HepG2 (cell line): ENCODE measurements at regions not wholly inside any gene's neighbourhood (a gene's known extent, or its start where the extent isn't known, plus 50 kb on each side); places are given as distances from the start of the nearest gene placed in this dataset.

Experiments
- GLI4 ChIP-seq: sonication (generic); formaldehyde crosslinking; IDR thresholded peaks from 2 replicates; pipeline ENCODE4 v1.5.1; 2020; ENCODE audit warnings: missing genetic modification reagents, mild to moderate bottlenecking, moderate library complexity, borderline replicate concordance
- RXRB ChIP-seq: IDR thresholded peaks from 2 replicates; pipeline ENCODE4 v1.6.1; 2016; ENCODE audit warnings: borderline replicate concordance, missing genetic modification reagents, missing compliant biosample characterization
- TCF12 ChIP-seq, 2 experiments: fragments of 450-650 bp in 1 of 2; sonication (generic) in 1 of 2; formaldehyde crosslinking in 1 of 2; IDR thresholded peaks; 2 replicates each; pipeline versions ENCODE4 v1.6.1 to v1.8.0; 2017 to 2022; ENCODE audit warnings: antibody characterized with exemption in 1 of 2, mild to moderate bottlenecking in 1 of 2, missing genetic modification reagents in 1 of 2, moderate library complexity in 1 of 2
- TCF7 ChIP-seq: sonication (generic); IDR thresholded peaks from 2 replicates; pipeline ENCODE4 v1.6.1; 2016; ENCODE audit warnings: antibody characterized with exemption, low read depth
- ZC3H4 ChIP-seq: sonication (generic); formaldehyde crosslinking; IDR thresholded peaks from 2 replicates; pipeline ENCODE4 v1.4.0; 2020; ENCODE audit warnings: missing genetic modification reagents, borderline replicate concordance
- ZNF564 ChIP-seq: sonication (generic); formaldehyde crosslinking; IDR thresholded peaks from 2 replicates; pipeline ENCODE4 v1.8.1; 2023; ENCODE audit warnings: mild to moderate bottlenecking, missing genetic modification reagents
- ZNF576 ChIP-seq: sonication (generic); formaldehyde crosslinking; IDR thresholded peaks from 2 replicates; pipeline ENCODE4 v1.4.0; 2020; ENCODE audit warnings: mild to moderate bottlenecking, missing genetic modification reagents
- ZNF580 ChIP-seq: IDR thresholded peaks from 2 replicates; pipeline ENCODE4 v1.6.1; 2016; ENCODE audit warnings: low read depth, borderline replicate concordance
- ZNF597 ChIP-seq: sonication (generic); formaldehyde crosslinking; IDR thresholded peaks from 2 replicates; pipeline ENCODE4 v1.5.0; 2020; ENCODE audit warnings: missing genetic modification reagents
- ZSCAN29 ChIP-seq: sonication (generic); formaldehyde crosslinking; conservative IDR thresholded peaks from 2 replicates; pipeline ENCODE4 v1.4.0; 2020; ENCODE audit warnings: mild to moderate bottlenecking, missing genetic modification reagents
- TF ChIP-seq, protein P1 (sequence below): sonication (generic); formaldehyde crosslinking; IDR thresholded peaks from 2 replicates; pipeline ENCODE4 v1.4.0; 2020; ENCODE audit warnings: missing genetic modification reagents, mild to moderate bottlenecking, borderline replicate concordance
- TF ChIP-seq, protein P2 (sequence below): sonication (generic); formaldehyde crosslinking; conservative IDR thresholded peaks from 2 replicates; pipeline ENCODE4 v1.4.0; 2020; ENCODE audit warnings: missing genetic modification reagents
- TF ChIP-seq, protein P3 (sequence below): sonication (generic); formaldehyde crosslinking; IDR thresholded peaks from 2 replicates; pipeline ENCODE4 v1.8.0; 2023; ENCODE audit warnings: mild to moderate bottlenecking, missing genetic modification reagents
- TF ChIP-seq, protein P4 (sequence below): sonication (generic); formaldehyde crosslinking; IDR thresholded peaks from 2 replicates; pipeline ENCODE4 v1.4.0; 2020; ENCODE audit warnings: mild to moderate bottlenecking, low read depth, missing genetic modification reagents
- TF ChIP-seq, protein P5 (sequence below): sonication (generic); formaldehyde crosslinking; IDR thresholded peaks from 2 replicates; pipeline ENCODE4 v1.4.0; 2020; ENCODE audit warnings: missing genetic modification reagents

DNA sequence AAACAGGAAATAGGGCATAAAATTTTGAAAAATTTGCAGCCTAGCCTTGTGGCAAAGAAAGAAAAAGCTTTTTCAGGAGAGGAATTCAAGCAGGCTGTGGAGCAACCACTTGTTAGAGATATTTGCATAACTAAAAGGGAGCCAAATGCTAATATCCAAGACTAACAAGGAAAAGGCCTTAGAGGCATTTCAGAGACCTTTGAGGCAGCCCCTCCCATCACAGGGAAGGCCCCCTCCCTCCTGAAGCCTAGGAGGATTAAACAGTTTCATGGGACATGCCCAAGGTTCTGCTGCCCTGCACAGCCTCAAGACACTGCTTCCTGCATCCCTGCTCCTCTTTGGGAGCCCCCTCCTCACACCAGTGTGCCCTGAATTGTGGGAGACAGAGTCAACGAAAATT, 275.4 kb upstream of the SFRP2 start (continued):
- no peak for TF ChIP-seq TCF12 (IDR thresholded peaks at IDR 0.05)
- TF ChIP-seq TCF12 (CRISPR knock-in tag; IDR thresholded peaks at IDR 0.05) = no peak
- no peak for TF ChIP-seq ZNF580 (CRISPR knock-in tag)
- no peak for TF ChIP-seq ZNF576
- TF ChIP-seq, protein P1, sequence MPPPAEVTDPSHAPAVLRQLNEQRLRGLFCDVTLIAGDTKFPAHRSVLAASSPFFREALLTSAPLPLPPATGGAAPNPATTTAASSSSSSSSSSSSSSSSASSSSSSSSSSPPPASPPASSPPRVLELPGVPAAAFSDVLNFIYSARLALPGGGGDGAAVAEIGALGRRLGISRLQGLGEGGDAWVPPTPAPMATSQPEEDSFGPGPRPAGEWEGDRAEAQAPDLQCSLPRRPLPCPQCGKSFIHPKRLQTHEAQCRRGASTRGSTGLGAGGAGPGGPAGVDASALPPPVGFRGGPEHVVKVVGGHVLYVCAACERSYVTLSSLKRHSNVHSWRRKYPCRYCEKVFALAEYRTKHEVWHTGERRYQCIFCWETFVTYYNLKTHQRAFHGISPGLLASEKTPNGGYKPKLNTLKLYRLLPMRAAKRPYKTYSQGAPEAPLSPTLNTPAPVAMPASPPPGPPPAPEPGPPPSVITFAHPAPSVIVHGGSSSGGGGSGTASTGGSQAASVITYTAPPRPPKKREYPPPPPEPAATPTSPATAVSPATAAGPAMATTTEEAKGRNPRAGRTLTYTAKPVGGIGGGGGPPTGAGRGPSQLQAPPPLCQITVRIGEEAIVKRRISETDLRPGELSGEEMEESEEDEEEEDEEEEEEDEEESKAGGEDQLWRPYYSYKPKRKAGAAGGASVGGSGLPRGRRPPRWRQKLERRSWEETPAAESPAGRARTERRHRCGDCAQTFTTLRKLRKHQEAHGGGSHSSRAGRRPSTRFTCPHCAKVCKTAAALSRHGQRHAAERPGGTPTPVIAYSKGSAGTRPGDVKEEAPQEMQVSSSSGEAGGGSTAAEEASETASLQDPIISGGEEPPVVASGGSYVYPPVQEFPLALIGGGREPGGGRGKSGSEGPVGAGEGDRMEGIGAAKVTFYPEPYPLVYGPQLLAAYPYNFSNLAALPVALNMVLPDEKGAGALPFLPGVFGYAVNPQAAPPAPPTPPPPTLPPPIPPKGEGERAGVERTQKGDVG (CRISPR knock-in tag) = no peak
- no peak for TF ChIP-seq ZNF564
- TF ChIP-seq, protein P2, sequence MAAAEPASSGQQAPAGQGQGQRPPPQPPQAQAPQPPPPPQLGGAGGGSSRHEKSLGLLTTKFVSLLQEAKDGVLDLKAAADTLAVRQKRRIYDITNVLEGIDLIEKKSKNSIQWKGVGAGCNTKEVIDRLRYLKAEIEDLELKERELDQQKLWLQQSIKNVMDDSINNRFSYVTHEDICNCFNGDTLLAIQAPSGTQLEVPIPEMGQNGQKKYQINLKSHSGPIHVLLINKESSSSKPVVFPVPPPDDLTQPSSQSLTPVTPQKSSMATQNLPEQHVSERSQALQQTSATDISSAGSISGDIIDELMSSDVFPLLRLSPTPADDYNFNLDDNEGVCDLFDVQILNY = no peak
- no peak for TF ChIP-seq RXRB (CRISPR knock-in tag)
- TF ChIP-seq, protein P3, sequence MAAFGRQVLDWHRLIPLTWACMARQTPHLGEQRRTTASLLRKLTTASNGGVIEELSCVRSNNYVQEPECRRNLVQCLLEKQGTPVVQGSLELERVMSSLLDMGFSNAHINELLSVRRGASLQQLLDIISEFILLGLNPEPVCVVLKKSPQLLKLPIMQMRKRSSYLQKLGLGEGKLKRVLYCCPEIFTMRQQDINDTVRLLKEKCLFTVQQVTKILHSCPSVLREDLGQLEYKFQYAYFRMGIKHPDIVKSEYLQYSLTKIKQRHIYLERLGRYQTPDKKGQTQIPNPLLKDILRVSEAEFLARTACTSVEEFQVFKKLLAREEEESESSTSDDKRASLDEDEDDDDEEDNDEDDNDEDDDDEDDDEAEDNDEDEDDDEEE (CRISPR knock-in tag) = no peak
- TF ChIP-seq, protein P4, sequence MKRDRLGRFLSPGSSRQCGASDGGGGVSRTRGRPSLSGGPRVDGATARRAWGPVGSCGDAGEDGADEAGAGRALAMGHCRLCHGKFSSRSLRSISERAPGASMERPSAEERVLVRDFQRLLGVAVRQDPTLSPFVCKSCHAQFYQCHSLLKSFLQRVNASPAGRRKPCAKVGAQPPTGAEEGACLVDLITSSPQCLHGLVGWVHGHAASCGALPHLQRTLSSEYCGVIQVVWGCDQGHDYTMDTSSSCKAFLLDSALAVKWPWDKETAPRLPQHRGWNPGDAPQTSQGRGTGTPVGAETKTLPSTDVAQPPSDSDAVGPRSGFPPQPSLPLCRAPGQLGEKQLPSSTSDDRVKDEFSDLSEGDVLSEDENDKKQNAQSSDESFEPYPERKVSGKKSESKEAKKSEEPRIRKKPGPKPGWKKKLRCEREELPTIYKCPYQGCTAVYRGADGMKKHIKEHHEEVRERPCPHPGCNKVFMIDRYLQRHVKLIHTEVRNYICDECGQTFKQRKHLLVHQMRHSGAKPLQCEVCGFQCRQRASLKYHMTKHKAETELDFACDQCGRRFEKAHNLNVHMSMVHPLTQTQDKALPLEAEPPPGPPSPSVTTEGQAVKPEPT (CRISPR knock-in tag) = no peak
- TF ChIP-seq ZC3H4 (CRISPR knock-in tag) = no peak
- no peak for TF ChIP-seq GLI4 (CRISPR knock-in tag)
- no peak for TF ChIP-seq ZSCAN29 (CRISPR knock-in tag)
- no peak for TF ChIP-seq TCF7
- TF ChIP-seq ZNF597 (CRISPR knock-in tag) = no peak
- TF ChIP-seq, protein P5, sequence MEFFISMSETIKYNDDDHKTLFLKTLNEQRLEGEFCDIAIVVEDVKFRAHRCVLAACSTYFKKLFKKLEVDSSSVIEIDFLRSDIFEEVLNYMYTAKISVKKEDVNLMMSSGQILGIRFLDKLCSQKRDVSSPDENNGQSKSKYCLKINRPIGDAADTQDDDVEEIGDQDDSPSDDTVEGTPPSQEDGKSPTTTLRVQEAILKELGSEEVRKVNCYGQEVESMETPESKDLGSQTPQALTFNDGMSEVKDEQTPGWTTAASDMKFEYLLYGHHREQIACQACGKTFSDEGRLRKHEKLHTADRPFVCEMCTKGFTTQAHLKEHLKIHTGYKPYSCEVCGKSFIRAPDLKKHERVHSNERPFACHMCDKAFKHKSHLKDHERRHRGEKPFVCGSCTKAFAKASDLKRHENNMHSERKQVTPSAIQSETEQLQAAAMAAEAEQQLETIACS (CRISPR knock-in tag) = no peak
